K562 (cell line): ENCODE measurements at regions not wholly inside any gene's neighbourhood (a gene's known extent, or its start where the extent isn't known, plus 50 kb on each side); places are given as distances from the start of the nearest gene placed in this dataset.

Experiments
- ATAC-seq: fragments of 200-7000 bp; cut with Tn5 transposase; 3 replicates; pipeline ENCODE4 v1.9.1; 2020; ENCODE audit warnings: moderate library complexity
- BruUV-seq: library from RNA; stranded (reverse); fragments of 400-500 nt; replicated peaks from 2 replicates; lab custom pipeline; 2021; lab: Mats Ljungman, UMichigan
- CTCF ChIA-PET: fragments of 300-600 bp; formaldehyde crosslinking; extraction: SDS; loops from one replicate; lab custom pipeline; 2021; ENCODE audit warnings: low intra/inter-chr PET ratio; lab: Yijun Ruan, JAX
- POLR2A ChIA-PET: fragments of 300-600, 350-650 bp; sonication (Branson Sonifier 250); formaldehyde crosslinking; extraction: SDS; loops from one replicate; lab custom pipeline; 2021; ENCODE audit warnings: antibody characterized with exemption, inconsistent platforms; lab: Yijun Ruan, JAX
- DNase-seq, 4 experiments: peaks; one replicate each; pipeline versions ENCODE4 v3.0.0 to v3.0.0-alpha.2; 2011 to 2018; ENCODE audit warnings: low spot score in 3 of 4, mixed read lengths in 3 of 4; ENCODE audit errors: extremely low read depth in 1 of 4
- FAIRE-seq: peaks from 2 replicates; lab custom pipeline; 2011; peaks lifted over from hg19 to GRCh38; lab: Jason Lieb, UNC
- H2AFZ ChIP-seq: 2 replicates; pipeline ENCODE4 v1.6.0; 2011; ENCODE audit warnings: low read depth, low read length, control low read depth, inconsistent platforms
- H3K27ac ChIP-seq: fragments of 200-600 bp; 3 replicates; pipeline ENCODE4 v1.8.0; 2011; ENCODE audit warnings: low read depth, mild to moderate bottlenecking, control low read depth, inconsistent platforms, low read length, moderate library complexity, mixed read lengths; ENCODE audit errors: extremely low read depth
- H3K27me3 ChIP-seq, 2 experiments: fragments of 300-600 bp in 1 of 2; 2 replicates in 1 of 2; 3 replicates in 1 of 2; pipeline versions ENCODE4 v1.6.0 to v1.8.0; 2011; ENCODE audit warnings: inconsistent platforms in 2 of 2, low read length in 2 of 2, mild to moderate bottlenecking in 1 of 2, mixed read lengths in 1 of 2, moderate library complexity in 1 of 2; ENCODE audit not compliant: control insufficient read depth in 2 of 2, insufficient read depth in 2 of 2
- H3K36me3 ChIP-seq: fragments of 300-600 bp; 3 replicates; pipeline ENCODE4 v1.8.0; 2011; ENCODE audit warnings: mild to moderate bottlenecking, low read length, inconsistent platforms; ENCODE audit not compliant: control insufficient read depth, insufficient read depth
- H3K4me1 ChIP-seq, 2 experiments: fragments of 200-600 bp in 1 of 2; replicated peaks in 1 of 2; 2 replicates in 1 of 2; 3 replicates in 1 of 2; pipeline versions ENCODE4 v1.5.1 to v1.8.0; 2011; ENCODE audit warnings: inconsistent platforms in 2 of 2, low read length in 2 of 2, mild to moderate bottlenecking in 1 of 2, mixed read lengths in 1 of 2, moderate library complexity in 1 of 2; ENCODE audit not compliant: control insufficient read depth in 2 of 2, insufficient read depth in 2 of 2
- H3K4me2 ChIP-seq: 2 replicates; pipeline ENCODE4 v1.6.1; 2011; ENCODE audit warnings: low read length, control low read depth, inconsistent platforms, mixed read lengths; ENCODE audit not compliant: insufficient read depth
- H3K4me3 ChIP-seq: fragments of 200-600 bp; sonication (generic), shearing (Covaris generic); 2 replicates; pipeline ENCODE4 v1.5.1; 2016; ENCODE audit warnings: control low read depth, inconsistent platforms
- H3K79me2 ChIP-seq: fragments of 200-600 bp; 3 replicates; pipeline ENCODE4 v1.8.0; 2011; ENCODE audit warnings: low read length, inconsistent platforms; ENCODE audit not compliant: control insufficient read depth, insufficient read depth
- H3K9ac ChIP-seq, 2 experiments: 2 replicates each; pipeline versions ENCODE4 v1.6.0 to v1.6.1; 2011; ENCODE audit warnings: low read depth in 2 of 2, low read length in 2 of 2, control low read depth in 1 of 2, inconsistent platforms in 1 of 2, mild to moderate bottlenecking in 1 of 2, mixed read lengths in 1 of 2; ENCODE audit not compliant: insufficient read depth in 1 of 2
- H3K9me1 ChIP-seq: one replicate; pipeline ENCODE4 v1.6.0; 2011; ENCODE audit warnings: inconsistent platforms, mild to moderate bottlenecking, low read length, moderate library complexity; ENCODE audit not compliant: control insufficient read depth, insufficient read depth
- H3K9me3 ChIP-seq: replicated peaks from 2 replicates; pipeline ENCODE4 v1.5.1; 2011; ENCODE audit warnings: low read depth, low read length, inconsistent platforms; ENCODE audit not compliant: control insufficient read depth, insufficient read depth
- H4K20me1 ChIP-seq: replicated peaks from 2 replicates; pipeline ENCODE4 v1.6.1; 2011; ENCODE audit warnings: low read length, inconsistent platforms, mixed read lengths; ENCODE audit not compliant: control insufficient read depth, insufficient read depth
- ETV1 ChIP-seq: fragments of 450-650 bp; conservative IDR thresholded peaks from 2 replicates; pipeline ENCODE4 v1.6.1; 2016; ENCODE audit warnings: missing genetic modification characterization, control low read depth, low read depth, missing compliant biosample characterization
- MAFK ChIP-seq: IDR thresholded peaks from 2 replicates; pipeline ENCODE4 v1.6.1; 2011; ENCODE audit warnings: low read length, improper control_type of control experiment
- MCM7 ChIP-seq, 2 experiments: fragments of 450-650 bp; IDR thresholded peaks; 2 replicates each; pipeline ENCODE4 v1.6.1; 2016 to 2018
- RBM25 ChIP-seq: fragments of 200-400 bp; formaldehyde crosslinking; IDR thresholded peaks from 2 replicates; pipeline ENCODE4 v1.6.1; 2018; ENCODE audit warnings: low read length, low read depth, moderate library complexity; ENCODE audit not compliant: severe bottlenecking
- RNF2 ChIP-seq: sonication (generic); IDR thresholded peaks from 2 replicates; pipeline ENCODE4 v1.6.1; 2016
- TCF3 ChIP-seq: sonication (generic); formaldehyde crosslinking; IDR thresholded peaks from 2 replicates; pipeline ENCODE4 v1.4.0; 2020; ENCODE audit warnings: mild to moderate bottlenecking, missing genetic modification reagents
- TEAD2 ChIP-seq: fragments of 450-650 bp; IDR thresholded peaks from 2 replicates; pipeline ENCODE4 v1.6.1; 2016; ENCODE audit warnings: missing genetic modification characterization, control low read depth, missing compliant biosample characterization
- THAP7 ChIP-seq: fragments of 250-450 bp; sonication (Bioruptor Pico); IDR thresholded peaks from 2 replicates; pipeline ENCODE4 v1.5.0; 2021
- ZBTB11 ChIP-seq, 3 experiments: fragments of 200-800 bp in 1 of 3; fragments of 250-450 bp in 1 of 3; fragments of 450-650 bp in 1 of 3; sonication (Bioruptor Pico) in 1 of 3; sonication (Bioruptor generic) in 1 of 3; formaldehyde crosslinking in 1 of 3; IDR thresholded peaks; 2 replicates each; pipeline versions ENCODE4 v1.6.1 to v1.8.0; 2016 to 2022; ENCODE audit warnings: mild to moderate bottlenecking in 2 of 3, missing genetic modification characterization in 2 of 3, missing compliant biosample characterization in 1 of 3, moderate library complexity in 1 of 3
- ZNF444 ChIP-seq: fragments of 250-450 bp; sonication (Bioruptor Pico); IDR thresholded peaks from 2 replicates; pipeline ENCODE4 v1.4.0; 2020; ENCODE audit warnings: mild to moderate bottlenecking, moderate library complexity
- ZNF639 ChIP-seq, 2 experiments: fragments of 200-800 bp in 1 of 2; sonication (Bioruptor generic) in 1 of 2; sonication (generic) in 1 of 2; formaldehyde crosslinking in 1 of 2; IDR thresholded peaks in 1 of 2; conservative IDR thresholded peaks in 1 of 2; 2 replicates each; pipeline versions ENCODE4 v1.5.0 to v1.6.1; 2016 to 2020; ENCODE audit warnings: missing compliant biosample characterization in 1 of 2, missing genetic modification characterization in 1 of 2, missing genetic modification reagents in 1 of 2
- ZNF695 ChIP-seq: fragments of 450-650 bp; formaldehyde crosslinking; IDR thresholded peaks from 2 replicates; pipeline ENCODE4 v1.4.0; 2020; ENCODE audit warnings: mild to moderate bottlenecking, moderate library complexity
- WGBS: fragments of 100-300 bp; shearing (Covaris generic); methylation state at CpG from one replicate; pipeline ENCODE4 v1.1.6; 2016; ENCODE audit warnings: low coverage, mixed read lengths; ENCODE audit not compliant: insufficient coverage; ENCODE audit errors: missing lambda C conversion rate; 5-methylcytosine and 5-hydroxymethylcytosine counted together
- in situ Hi-C: fragments of 300-500 bp; cut with MboI; formaldehyde crosslinking; loops from 4 replicates; pipeline ENCODE4 v1.15.0; 2018; ENCODE audit warnings: inconsistent platforms, mixed read lengths
- intact Hi-C: fragments of 100-400 bp; cut with micrococcal nuclease; formaldehyde crosslinking; loops from 2 replicates; pipeline ENCODE4 v1.14.2; 2022

GRCh38 chr7:52285689-52286088 lies 749.7 kb upstream of the POM121L12 start:
- ChIA-PET CTCF (no interaction called here), POLR2A (no interaction called here)
- FAIRE-seq (no peak), DNase-seq (no peak), ATAC-seq (no peak)
- Histone ChIP-seq H3K4me3 (no peak overlapping the region), H3K79me2 (no peaks in the 10 kb centered on the region), H3K4me2 (no peak overlapping the region), H3K27ac (no peak overlapping the region), H3K36me3 (no peaks in the 10 kb centered on the region), H4K20me1 (no peaks in the 10 kb centered on the region), H3K9me3 (no peaks in the 10 kb centered on the region), H3K9ac (no peak overlapping the region), H3K4me1 (no peaks in the 10 kb centered on the region), H3K9me1 (no peaks in the 10 kb centered on the region), H2AFZ (no peak overlapping the region), H3K27me3 (no peaks in the 10 kb centered on the region)
- intact Hi-C loops (no loop called here), in situ Hi-C loops (no loop called here)
- 0% methylated on average over 2 of the region's 2 CpGs for WGBS
- TF ChIP-seq ZNF695 (CRISPR knock-in tag) (no peak), TCF3 (CRISPR knock-in tag) (no peak), RNF2 (no peak), MAFK (no peak), ZBTB11 (CRISPR knock-in tag; IDR thresholded peaks at IDR 0.05) (no peak), THAP7 (CRISPR knock-in tag) (no peak), RBM25 (no peak), MCM7 (IDR thresholded peaks at IDR 0.05) (no peak), TEAD2 (tag) (no peak), ZNF444 (CRISPR knock-in tag) (no peak), ETV1 (tag) (no peak), ZNF639 (CRISPR knock-in tag; conservative IDR thresholded peaks at IDR 0.05 in 1 of 2, IDR thresholded peaks at IDR 0.05 in 1 of 2) (no peak)
- no TSS peak for BruUV-seq
